ENCODE measurements at regions not wholly inside any gene's neighbourhood (a gene's known extent, or its start where the extent isn't known, plus 50 kb on each side); places are given as distances from the start of the nearest gene placed in this dataset.
"Not testable (repeated sequence)": the region's sequence is repeated elsewhere in the genome, so short reads cannot be mapped to it uniquely, and the experiment has no call there.

DNA sequence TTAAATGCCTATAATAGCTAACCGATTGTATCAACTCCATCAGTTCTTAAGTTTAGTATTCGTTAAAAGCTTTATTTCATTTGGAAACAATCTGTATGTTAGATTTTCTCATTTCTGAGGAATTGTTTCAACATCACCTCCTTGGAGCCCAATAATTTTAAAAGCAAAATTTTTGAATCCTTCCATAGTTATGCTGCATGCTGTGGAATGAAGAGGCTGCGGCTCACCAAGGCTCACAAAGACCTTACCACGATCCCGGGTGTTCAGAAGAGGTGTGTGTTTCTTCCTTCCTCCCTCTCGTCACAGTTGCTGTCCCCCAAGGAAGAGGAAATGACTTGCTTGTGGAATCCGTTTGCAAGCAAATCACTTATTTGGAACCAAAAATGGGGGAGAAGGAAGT is 143.8 kb downstream of the FGF1 start:
- no peak for DNase-seq

DNA sequence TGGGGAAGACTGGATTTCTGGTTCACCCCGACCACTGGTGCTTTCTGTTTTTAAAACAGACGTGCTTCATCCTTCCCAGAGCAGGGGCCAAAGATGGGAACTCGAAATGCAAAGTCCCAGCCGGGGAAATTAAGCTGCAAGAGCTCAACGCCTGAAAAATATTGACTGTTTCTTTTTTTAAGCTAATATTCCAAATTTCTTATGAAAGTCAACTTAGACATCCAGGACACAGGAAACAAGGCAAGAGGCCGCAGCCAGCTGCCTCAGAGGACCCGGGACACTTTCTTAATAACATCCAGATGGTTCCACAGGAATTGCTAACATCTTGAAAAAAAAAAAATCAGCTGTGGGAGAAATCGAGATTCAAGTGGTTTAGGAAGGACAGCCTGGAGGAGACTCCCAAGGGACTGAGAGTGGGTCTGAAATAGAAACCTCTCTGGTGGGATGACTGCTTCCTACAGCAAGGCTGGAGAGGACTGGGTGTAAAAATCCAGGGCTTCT is 144.9 kb downstream of the FGF1 start:
- peak; percentile 70 for DNase-seq

DNA sequence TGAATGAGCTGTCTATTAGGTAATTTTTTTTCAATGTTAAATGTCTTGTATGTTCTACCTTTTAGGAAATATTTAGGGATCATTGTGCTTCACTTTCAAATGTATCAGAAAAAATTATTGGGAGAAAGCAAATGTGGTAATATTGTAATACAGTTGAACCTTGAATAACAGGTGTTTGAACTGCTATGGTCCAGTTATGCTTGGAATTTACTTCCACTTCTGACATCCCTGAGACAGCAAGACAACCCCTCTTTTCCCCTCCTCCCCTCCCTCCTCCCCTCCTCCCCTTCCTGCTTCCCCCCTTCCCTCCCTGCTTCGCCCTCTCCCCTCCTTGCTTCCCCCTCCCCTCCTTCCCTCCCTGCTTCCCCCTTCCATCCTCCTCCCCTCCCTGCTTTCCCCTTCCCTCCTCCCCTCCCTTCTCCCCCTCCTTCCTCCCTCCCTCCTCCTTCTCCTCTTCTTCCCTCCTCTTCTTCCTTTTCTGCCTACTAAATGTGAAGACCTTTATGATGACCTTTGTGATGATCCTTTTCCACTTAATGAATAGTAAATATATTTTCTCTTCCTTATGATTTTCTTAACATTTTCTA is 146.6 kb downstream of the FGF1 start:
- DNase-seq: no peak

DNA sequence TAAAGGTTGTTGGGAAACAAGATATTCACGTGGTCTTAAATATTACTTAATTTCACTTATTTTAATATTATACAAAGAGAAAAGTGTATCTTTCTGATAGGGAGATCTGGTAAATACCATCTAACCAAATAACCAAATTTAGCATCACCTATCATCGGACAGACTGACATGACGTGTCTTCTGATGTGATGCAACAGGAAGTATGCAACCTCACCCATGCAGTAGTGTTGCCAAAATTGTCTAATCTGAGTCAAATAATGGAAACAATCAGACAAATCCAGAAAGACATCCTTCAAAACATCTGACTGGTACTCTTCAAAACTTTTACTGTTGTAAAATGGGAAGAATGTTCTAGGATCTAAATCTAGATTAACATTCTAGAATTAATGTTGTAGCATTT is 148.0 kb downstream of the FGF1 start:
- no peak for DNase-seq

DNA sequence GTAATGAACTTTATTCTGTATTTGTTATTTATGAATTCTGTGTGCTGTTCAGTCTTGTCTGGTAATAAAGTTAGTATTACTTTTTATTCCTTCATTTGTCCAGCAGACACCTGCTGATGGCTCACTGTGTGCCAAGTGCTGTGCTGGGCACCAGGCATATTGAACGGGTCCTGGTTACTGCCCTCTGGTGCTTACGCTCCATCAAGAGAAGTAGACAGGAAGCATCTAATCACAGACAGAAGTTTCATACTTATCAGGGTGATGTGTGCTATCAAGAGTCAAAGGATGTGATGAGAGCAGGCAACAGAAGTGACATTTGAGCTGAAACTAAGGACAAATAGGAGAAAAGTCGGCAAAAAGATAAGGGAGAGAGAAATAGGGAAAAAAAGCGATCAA is 153.1 kb downstream of the FGF1 start:
- DNase-seq: no peak

DNA sequence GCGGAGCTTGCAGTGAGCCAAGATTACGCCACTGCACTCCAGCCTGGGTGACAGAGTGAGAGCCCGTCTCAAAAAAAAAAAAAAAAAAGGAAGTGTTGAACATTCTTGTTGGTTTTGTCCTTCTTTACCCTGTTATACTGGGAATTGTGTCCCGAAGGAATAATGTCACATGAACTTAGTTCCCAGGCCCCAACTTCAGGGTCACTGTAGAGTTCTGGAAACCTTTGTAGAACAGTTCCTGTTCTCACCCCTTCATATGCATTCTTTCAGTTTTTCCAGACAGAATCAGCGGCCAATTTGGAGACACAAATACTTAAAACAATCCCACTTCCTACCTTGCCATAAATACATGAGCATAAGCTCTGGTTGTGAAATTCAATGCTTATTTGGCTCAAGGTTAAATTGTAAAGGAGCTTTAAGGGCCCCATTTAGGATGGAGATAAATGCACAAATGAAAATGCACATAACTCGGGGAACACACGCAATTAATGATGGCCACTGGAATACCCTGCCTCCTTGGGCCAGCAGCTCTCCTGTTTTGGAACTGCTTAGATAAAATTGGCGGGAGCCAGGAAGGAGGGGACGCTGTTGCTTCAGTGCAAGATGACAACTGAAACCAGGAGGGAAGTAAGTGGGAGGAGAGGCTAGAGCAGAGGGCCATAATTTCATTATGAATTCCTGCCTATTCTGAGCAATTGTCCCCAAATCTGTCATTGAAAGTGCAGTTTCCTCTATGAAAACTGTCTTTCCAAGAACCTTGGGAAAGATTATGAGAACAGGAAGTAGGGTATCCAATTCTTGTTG is 153.7 kb downstream of the FGF1 start:
- no peak for DNase-seq

DNA sequence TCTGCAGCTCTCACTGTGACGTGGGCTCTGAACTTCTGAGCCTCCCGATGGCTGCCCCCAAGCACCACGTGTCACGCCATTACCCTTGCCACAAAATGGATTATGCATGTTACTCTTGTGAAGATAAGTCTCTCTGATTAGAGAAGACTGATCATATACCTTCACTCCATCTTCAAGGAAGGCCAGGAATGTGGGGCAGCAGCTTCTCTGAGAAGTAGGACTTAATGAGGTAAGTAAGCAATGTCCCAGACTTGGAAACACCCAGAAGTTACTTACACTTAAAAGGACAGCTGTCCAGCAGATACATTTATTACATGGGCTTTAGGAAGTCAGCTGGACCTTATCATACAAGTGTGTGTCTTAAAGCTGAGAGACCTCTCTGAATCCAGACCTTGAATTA is 155.0 kb downstream of the FGF1 start:
- DNase-seq: no peak

DNA sequence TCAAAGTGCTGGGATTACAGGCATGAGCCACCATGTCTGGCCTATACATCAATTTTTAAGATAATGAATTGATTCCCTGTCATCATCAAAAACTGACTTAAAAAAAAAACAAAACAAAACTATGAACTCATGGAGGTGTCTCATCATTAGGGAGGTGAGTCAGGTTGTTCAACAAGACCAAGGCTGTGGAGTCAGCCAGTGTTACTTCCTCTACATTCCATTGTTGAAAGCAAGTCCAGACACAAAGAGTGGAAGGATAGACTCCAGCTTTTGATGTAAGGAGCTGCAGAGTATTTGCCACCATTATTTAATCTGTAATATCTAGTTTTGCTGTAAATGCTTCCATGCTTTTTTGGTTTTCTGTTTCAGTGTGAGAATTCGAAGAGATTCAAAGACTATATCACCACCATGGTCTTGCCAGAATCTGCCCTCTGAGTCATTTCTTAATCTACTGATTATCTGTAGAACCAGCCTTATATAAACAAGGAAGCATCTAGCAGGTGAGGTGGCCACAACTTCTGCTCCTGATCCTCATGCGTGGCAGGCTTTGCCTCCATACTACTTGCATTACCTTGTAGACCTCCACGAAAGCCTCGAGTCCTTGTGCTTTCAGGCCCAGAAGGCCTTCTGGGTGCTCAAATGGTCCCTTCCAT is 156.1 kb downstream of the FGF1 start:
- DNase-seq: no peak

DNA sequence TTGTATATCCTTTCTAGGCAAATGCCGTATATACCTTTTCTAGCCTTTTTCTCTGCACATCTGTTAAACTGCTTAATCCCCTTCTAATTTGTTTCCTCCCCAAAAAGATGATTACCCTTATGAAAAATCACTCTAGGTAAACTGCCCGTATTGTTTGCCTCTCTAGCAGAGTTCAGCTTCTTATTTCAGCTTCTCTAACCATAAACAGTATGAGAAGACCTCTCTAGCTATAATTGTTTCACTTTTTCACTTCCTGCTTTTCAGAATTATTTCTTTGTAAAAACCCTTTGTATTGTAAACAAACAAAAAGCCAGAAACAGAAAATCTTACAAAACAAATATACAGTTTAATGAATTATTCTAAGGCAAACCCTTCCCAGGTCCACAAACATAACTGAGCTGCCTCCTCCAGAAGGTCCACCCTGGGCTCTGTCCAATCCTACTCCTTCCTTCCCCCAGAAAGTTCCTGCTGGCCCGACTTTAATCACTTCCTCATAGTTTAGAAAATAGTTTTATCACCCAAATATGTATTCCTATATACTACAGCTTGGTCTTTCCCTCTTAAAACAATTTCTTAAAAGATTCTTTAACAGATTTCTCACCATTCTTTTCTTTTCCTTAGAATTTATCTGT is 158.1 kb downstream of the FGF1 start:
- DNase-seq: no peak

DNA sequence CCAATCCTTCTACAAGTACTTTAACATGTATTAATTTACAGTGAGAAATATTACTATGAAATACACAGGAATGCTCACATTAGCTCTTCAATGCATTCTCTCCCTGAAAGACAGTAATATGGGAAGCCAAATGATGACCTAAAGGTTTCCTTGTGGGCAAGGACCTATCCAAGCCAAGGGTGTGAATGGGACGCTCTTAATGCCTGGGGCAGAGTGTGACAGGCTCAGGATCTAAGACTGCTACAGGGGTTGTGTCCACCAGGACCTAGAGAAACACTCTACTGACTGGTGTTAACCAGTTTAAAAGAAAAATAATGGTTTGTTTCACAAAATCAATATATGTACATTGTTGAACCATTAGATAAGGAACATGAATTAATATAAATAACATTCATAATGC is 158.7 kb downstream of the FGF1 start:
- no peak for DNase-seq

DNA sequence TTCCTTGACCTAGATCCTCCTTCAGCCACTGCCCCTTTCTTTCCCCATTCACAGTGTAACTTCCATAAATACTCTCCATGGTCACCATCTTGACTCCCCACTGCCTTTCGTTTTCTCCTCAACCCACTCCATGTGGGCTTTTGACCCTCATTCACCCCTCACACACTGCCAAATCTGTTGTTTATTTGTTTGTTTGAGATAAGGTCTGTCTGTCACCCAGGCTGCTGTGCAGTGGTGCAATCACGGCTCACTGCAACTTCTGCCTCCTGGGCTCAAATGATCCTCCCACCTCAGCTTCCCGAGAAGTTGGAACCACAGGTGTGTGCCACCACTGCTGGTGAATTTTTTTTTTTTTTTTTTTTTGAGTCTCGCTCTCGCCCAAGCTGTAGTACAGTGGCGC is 162.9 kb downstream of the FGF1 start:
- no peak for DNase-seq

DNA sequence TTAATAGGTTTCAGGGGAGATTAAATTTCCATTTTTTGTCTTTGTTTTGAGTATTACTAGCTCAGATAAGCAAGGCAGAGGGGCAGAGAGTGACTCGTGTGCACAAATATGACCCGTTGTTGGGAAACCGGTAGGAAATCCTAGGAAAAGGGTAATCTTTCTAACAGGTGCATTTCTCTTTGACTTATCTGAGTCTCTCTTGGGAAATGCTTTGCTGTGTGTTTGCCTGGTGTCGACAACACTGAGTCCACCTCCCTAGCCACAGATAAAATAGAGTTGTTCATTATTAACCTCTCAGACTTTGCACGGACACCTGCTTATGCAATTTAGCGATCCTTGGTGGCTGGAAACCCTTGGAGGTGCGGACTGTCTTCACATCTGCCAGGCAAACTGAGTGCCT is 164.2 kb downstream of the FGF1 start:
- DNase-seq: no peak

DNA sequence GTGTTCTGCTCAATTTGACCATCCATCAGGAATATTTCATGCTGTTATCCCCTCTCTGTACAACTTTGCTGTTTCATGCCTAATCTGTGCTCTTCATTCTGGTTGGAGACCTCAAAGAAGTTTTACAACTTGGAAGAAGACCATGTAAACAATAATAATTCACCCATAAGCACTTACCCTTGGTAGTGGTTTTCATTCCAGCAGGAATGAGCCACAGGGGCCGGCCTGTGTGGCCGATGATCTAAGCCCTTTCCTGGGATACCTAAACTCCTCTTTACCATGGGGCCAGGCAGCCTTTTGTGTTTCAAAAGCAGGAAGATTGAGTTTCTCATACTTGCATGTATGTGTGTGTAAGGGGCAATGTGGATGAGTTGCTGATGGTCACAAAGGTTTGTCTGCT is 165.0 kb downstream of the FGF1 start:
- no peak for DNase-seq

DNA sequence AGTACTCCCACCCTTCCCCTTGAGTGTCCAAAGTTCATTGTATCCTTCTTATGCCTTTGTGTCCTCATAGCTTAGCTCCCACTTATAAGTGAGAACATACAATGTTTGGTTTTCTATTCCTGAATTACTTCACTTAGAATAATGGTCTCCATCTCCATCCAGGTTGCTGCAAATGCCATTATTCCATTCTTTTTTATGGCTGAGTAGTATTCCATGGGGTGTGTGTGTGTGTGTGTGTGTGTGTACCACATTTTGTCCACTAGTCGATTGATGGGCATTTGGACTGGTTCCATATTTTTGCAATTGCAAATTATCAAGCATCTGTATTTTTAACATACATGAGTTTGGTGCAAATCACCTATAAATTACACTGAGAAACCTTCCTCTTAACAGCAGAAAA is 166.0 kb downstream of the FGF1 start:
- DNase-seq: not testable (repeated sequence)

DNA sequence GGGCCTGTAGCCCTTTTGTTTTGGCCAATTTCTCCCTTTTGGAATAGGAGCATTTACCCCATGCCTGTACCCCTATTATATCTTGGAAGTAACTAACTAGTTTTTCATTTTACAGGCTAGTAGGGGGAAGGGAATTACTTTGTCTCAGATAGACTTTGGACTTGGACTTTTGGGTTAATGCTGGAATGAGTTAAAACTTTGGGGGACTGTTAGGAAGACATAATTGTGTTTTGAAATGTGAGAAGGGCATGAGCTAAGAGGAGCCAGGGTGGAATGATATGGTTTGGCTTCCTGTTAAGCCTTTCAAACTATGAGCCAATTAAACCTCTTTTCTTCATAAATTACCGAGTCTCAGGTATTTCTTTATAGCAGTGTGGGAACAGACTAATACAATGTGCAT is 168.1 kb downstream of the FGF1 start:
- no peak for DNase-seq

DNA sequence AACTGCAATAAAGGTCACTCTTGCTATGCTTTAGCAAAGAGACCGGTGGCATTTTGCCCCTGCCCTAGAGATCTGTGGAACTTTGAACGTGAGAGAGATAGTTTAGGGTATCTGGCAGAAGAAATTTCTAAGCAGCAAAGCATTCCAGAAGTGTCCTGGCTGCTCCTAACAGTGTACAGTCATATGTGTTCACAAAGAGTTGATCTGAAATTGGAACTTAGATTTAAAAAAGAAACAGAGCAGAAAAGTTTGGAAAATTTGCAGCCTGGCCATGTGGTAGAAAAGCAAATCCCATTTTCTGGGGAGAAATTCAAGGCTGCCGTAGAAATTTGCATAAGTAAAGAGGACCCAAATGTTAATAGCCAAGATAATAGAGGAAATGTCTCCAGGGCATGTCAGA is 169.2 kb downstream of the FGF1 start:
- no peak for DNase-seq

DNA sequence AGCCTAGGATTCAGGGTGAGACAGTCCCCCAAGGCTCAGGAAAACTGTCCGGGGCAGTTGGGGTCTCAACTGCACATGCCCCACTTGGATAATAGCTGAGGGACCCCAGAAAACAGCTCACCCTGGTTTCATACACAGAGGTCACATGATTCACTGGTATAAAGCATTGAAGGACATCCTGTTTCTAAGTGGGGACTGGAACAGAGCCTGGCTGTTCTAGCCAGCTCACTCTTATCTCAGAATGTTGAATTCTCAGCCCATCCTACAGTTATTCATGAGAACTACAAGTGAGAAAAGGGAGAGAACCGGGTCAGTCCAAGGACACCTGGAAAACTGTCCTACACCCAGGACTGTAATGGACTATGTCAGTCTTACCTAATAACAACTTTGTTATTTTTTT is 170.9 kb downstream of the FGF1 start:
- DNase-seq: no peak

DNA sequence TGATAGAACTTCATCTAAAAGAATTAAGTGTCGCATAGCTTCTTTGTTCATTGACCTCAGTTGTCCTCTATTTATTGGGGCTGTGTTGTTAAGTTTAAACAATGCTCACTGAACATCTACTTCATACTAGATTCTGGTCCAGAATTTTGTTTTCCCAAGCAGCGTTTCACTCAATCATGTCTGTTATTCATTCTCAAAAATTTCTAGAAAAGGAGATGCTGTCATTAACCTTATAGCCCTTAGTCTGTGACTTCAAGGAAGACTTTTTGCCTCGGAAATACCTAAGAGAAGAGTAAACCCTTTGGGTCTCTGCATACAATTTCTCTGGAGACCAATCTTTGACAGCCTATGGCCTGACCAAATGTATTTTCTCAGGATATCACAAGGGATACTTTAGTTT is 171.7 kb downstream of the FGF1 start:
- DNase-seq: no peak

DNA sequence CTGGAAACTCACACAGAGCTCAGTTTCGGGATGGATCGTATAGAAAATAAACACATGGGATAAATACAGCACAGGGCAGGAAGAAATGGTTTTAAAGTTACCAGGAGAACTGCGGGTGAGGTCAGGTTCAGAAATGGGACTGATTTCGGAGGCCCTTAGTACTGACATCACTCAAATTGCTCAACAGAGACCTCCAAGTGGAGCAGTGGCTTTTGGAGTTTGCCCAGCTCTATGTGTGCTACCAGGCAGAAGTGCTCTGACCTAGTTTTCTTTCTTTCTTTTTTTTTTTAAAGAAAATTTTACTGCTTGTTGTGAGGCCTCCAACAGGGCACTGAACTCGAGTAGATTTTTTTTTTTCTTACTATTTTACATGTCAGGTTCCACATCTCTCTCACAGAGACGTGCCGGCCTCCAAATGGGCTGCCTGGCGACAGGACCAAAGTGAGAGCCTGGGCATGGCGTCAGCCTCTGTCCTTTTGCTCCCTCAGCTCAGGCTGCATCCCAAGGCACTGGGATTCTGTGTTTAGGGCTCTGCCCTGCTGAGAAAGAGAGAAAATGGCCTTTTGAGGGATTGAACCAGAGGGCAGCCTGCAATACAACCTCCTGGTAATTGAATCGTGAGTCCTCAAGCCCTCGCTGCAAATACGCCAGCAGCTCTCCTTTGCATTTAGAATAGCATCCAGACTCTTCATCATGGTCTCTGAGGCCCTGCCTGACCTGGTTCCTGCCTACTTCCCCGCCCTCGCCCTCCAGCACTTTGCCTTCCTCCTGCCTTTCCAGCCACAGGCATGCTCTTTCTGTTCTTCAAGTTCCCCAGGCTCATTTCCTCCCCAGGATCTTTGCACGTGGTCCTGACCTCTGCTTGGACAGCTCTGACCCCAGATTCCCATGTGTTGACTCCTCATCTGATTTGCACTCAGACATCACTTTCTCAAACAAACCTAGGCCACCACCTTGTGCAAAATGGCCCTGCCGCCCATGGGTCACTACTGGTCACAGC is 173.5 kb downstream of the FGF1 start:
- no peak for DNase-seq

DNA sequence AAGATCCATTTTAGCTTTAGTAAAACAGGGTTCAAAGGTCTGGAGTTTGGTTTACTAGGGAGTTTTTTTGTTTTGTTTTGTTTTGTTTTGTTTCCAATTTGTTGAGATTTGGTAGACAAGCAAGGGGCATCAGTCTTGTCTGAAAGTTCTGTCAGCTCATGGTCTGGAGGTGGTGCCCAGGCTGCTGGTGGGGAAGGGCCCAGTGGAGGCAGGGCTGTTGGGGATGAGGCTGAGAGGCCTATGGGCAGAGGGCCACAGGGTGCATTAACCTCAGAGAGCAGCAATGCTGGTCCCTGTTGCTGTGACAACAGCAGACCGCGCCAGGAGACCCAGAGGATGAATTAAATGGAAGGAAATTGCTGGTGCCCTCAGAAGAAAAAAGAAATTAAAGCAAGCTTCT is 174.5 kb downstream of the FGF1 start:
- DNase-seq: no peak

DNA sequence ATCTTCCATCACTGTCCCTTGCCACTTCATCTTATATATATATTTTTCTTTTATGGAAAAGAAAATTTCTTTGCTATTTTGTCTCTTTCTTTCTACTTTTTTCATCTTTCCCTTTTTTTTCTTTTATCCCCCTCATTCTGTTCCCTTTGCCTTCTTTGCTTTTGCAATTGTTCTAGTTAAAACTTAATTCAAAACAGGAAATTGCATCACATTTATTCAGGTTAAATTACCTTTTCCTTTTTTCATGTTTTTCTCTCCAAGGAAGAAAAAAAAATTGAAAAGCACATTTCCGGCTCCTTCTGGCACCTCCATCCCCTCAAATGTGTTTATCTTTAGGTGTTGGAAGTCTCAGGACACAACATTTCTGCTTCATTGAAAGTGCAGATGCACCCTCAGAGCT is 176.9 kb downstream of the FGF1 start:
- no peak for DNase-seq

DNA sequence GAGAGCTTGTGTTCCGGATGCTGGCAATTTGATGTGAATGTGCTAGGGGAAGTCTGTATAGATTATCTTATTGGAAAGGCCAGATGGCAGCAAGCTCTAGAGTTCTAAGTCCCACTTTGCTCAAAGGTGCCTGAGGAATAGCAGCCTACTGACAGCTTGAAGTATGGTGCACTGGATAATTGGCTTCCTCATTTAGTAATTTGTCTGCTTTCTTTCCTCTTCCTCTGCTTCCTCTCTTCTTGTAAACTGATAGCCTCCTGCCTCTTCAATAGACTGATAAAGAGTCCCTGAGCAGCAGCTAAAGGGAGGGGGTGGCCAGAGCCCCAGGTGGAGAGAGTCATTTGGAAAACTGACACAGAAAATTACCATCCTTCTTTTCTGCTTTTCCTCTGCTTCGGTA is 177.3 kb downstream of the FGF1 start:
- DNase-seq: no peak

All from left hindlimb (tissue), 1 donor.